Tibial nerve (tissue), 4 donors: ENCODE measurements at regions not wholly inside any gene's neighbourhood (a gene's known extent, or its start where the extent isn't known, plus 50 kb on each side); places are given as distances from the start of the nearest gene placed in this dataset.

Experiments used
- EP300 ChIP-seq, 2 donors: sonication (generic); formaldehyde crosslinking; IDR thresholded peaks; one replicate each; pipeline ENCODE4 v1.6.1; 2017; ENCODE audit warnings: antibody characterized with exemption in 2 of 2, mild to moderate bottlenecking in 1 of 2
- POLR2A ChIP-seq, 2 donors: fragments of 450-650 bp; IDR thresholded peaks; one replicate each; pipeline ENCODE4 v1.6.1; 2017; ENCODE audit warnings: antibody characterized with exemption in 2 of 2, mild to moderate bottlenecking in 2 of 2, moderate library complexity in 2 of 2
- TF ChIP-seq, protein P1 (sequence below), 5 experiments: fragments of 200-600 bp in 3 of 5; fragments of 450-650 bp in 2 of 5; sonication (generic) in 3 of 5; IDR thresholded peaks; one replicate each; pipeline ENCODE4 v1.5.1; 2016 to 2019; ENCODE audit warnings: antibody characterized with exemption in 5 of 5, mild to moderate bottlenecking in 3 of 5, moderate library complexity in 2 of 5

DNA sequence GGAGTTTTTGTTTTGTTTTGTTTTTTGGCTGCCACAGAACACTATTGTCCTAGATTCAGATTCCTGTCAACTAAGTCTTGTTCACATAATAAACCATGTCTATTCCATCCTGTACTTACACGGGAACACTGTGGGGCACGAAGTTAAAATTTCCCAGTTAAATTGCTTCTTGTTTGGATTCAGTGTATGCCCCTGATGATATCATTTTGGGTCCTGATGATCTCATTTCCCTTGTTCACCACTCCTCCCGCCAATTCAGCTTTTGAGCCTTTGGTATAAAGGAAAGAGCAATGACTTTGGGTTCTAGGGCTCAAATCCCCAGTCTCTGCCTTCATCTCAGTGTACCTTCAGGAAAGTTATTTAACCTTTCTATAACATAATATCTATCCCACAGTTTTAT is 333.5 kb downstream of the FBXW7 start:
- no peak for TF ChIP-seq POLR2A (IDR thresholded peaks at IDR 0.05)
- TF ChIP-seq, protein P1, sequence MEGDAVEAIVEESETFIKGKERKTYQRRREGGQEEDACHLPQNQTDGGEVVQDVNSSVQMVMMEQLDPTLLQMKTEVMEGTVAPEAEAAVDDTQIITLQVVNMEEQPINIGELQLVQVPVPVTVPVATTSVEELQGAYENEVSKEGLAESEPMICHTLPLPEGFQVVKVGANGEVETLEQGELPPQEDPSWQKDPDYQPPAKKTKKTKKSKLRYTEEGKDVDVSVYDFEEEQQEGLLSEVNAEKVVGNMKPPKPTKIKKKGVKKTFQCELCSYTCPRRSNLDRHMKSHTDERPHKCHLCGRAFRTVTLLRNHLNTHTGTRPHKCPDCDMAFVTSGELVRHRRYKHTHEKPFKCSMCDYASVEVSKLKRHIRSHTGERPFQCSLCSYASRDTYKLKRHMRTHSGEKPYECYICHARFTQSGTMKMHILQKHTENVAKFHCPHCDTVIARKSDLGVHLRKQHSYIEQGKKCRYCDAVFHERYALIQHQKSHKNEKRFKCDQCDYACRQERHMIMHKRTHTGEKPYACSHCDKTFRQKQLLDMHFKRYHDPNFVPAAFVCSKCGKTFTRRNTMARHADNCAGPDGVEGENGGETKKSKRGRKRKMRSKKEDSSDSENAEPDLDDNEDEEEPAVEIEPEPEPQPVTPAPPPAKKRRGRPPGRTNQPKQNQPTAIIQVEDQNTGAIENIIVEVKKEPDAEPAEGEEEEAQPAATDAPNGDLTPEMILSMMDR (IDR thresholded peaks at IDR 0.05) = no peak
- no peak for TF ChIP-seq EP300 (IDR thresholded peaks at IDR 0.05)
